HFF-Myc (cell line): ENCODE measurements at regions not wholly inside any gene's neighbourhood (a gene's known extent, or its start where the extent isn't known, plus 50 kb on each side); places are given as distances from the start of the nearest gene placed in this dataset.
"Not testable (repeated sequence)": the region's sequence is repeated elsewhere in the genome, so short reads cannot be mapped to it uniquely, and the experiment has no call there.

Experiments used
- DNase-seq: peaks from one replicate; pipeline ENCODE4 v3.0.0-alpha.2; 2011; ENCODE audit warnings: low read depth; ENCODE audit errors: extremely low read depth
- H3K4me3 ChIP-seq: replicated peaks from 2 replicates; pipeline ENCODE4 v1.5.1; 2011; ENCODE audit warnings: low read depth, mild to moderate bottlenecking, control low read depth, low read length
- CTCF ChIP-seq: IDR thresholded peaks from 2 replicates; pipeline ENCODE4 v1.5.1; 2012; ENCODE audit warnings: mild to moderate bottlenecking, low read depth, low read length, control low read depth; ENCODE audit errors: missing control alignments

GRCh38 chr16:59632276-59632855 lies 898.2 kb upstream of the GOT2 start:
- no peak overlapping the region for H3K4me3 ChIP-seq
- no peak for TF ChIP-seq CTCF
- no peak for DNase-seq

- DNase-seq, H3K4me3 ChIP-seq: not testable (repeated sequence)
Measured at GRCh38 chr16:59624381-59624780, 890.3 kb upstream of the GOT2 start.

- no peak overlapping the region for H3K4me3 ChIP-seq
- no peak for TF ChIP-seq CTCF
- no peak for DNase-seq
Measured at GRCh38 chr16:59614466-59615240, 880.5 kb upstream of the GOT2 start.

DNA sequence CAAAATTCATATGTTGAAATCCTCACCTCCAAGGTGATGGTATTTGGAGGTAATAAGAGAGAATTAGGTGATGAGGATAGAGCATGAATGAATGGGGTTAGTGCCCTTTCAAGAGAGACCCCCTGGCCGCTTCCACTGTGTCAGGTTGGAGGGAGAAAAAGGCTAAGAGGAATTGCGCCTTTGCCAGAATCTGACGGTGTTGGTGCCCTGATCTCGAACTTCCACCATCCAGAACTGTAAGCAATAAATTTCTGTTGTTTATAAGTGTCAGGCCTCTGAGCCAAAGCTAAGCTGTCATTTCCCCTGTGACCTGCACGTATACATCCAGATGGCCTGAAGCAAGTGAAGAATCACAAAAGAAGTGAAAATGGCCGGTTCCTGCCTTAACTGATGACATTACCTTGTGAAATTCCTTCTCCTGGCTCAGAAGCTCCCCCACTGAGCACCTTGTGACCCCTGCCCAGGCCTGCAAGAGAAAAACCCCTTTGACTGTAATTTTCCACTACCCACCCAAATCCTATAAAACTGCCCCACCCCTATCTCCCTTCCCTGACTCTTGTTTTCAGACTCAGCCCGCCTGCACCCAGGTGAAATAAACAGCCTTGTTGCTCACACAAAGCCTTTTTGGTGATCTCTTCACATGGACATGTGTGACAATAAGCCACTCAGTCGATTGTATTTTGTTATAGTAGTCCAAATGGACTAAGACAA lies 878.9 kb upstream of the GOT2 start:
- H3K4me3 ChIP-seq, DNase-seq: not testable (repeated sequence)

GRCh38 chr16:59612094-59612493 lies 878.0 kb upstream of the GOT2 start:
- no peak for TF ChIP-seq CTCF
- no peak overlapping the region for H3K4me3 ChIP-seq
- no peak for DNase-seq

DNA sequence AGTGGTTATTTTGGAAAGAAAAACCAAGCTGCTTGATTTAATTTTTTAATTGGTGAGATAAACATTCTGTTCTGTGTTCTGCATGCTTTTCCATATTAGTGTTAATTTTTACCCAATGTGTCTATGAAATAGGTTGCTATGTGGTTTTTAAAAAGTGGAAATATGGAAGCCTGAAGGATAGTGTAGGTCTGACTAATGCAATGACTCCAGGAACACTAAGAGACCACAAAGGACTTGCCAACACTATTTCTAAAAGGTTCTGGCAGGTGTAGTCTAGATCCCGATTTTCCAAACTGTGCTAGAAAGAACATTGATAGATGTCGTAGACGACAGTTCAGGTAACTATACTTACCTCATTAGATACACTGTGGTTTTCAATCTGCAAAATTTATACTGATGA lies 877.4 kb upstream of the GOT2 start:
- no peak for TF ChIP-seq CTCF
- H3K4me3 ChIP-seq = no peak overlapping the region
- no peak for DNase-seq

DNA sequence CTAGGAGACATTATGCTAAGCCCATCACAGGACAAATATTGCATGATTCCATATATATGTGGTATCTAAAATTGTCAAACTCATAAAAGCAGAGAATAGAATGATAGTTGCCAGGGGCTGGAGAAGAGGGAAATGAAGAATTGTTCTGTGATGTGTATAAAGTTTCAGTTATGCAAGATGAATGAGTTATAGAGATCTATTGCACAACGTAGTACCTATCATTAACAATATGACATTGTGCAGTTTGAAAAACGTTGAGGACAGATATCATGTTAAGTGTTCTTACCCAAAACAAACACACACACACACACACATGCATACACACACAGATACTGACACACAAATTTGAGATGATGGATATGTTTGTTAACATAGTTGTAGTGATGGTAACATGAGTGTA lies 871.6 kb upstream of the GOT2 start:
- H3K4me3 ChIP-seq = no peak overlapping the region

More for the DNA sequence above, 871.6 kb upstream of the GOT2 start:
- no peak for TF ChIP-seq CTCF
- DNase-seq = no peak
